ENCODE measurements at regions not wholly inside any gene's neighbourhood (a gene's known extent, or its start where the extent isn't known, plus 50 kb on each side); places are given as distances from the start of the nearest gene placed in this dataset.

- H3K27ac Mint-ChIP-seq = no peak overlapping the region
- no peaks in the 10 kb centered on the region for H3K36me3 Mint-ChIP-seq (ENCODE audit: low read depth)
- no peaks in the 10 kb centered on the region for H3K4me1 Mint-ChIP-seq
- ATAC-seq (ENCODE audit: low read depth) (no peak), DNase-seq (no peak)
- H3K9me3 Mint-ChIP-seq = no peaks in the 10 kb centered on the region
- TF ChIP-seq CTCF (IDR thresholded peaks at IDR 0.05) = no peak
- no peaks in the 10 kb centered on the region for H3K27me3 Mint-ChIP-seq
- intact Hi-C loops (cut with micrococcal nuclease) = no loop called here
- ChIA-PET POLR2A (no interaction called here), CTCF (no interaction called here)
- H3K4me3 Mint-ChIP-seq = no peak overlapping the region
These were observed 168.5 kb upstream of the GLI2 start for GRCh38 chr2:120567128-120567527.

- no peak for TF ChIP-seq CTCF (IDR thresholded peaks at IDR 0.05)
- no peak for ATAC-seq (ENCODE audit: low read depth)
- CTCF ChIA-PET = no interaction called here
- Mint-ChIP-seq H3K27me3 (no peaks in the 10 kb centered on the region), H3K4me1 (no peaks in the 10 kb centered on the region), H3K9me3 (no peaks in the 10 kb centered on the region), H3K4me3 (no peak overlapping the region), H3K36me3 (ENCODE audit: low read depth) (no peaks in the 10 kb centered on the region), H3K27ac (no peak overlapping the region)
- POLR2A ChIA-PET = no interaction called here
- intact Hi-C loops (cut with micrococcal nuclease) = no loop called here
- DNase-seq = no peak
These were observed 167.3 kb upstream of the GLI2 start for GRCh38 chr2:120568089-120568974.

- Mint-ChIP-seq H3K27ac (no peak overlapping the region), H3K9me3 (no peaks in the 10 kb centered on the region), H3K27me3 (no peaks in the 10 kb centered on the region), H3K4me1 (no peaks in the 10 kb centered on the region), H3K36me3 (ENCODE audit: low read depth) (no peaks in the 10 kb centered on the region), H3K4me3 (no peak overlapping the region)
- ChIA-PET POLR2A (no interaction called here), CTCF (no interaction called here)
- no peak for DNase-seq
- intact Hi-C loops (cut with micrococcal nuclease) = no loop called here
- TF ChIP-seq CTCF (IDR thresholded peaks at IDR 0.05) = no peak
- no peak for ATAC-seq (ENCODE audit: low read depth)
These were observed 166.7 kb upstream of the GLI2 start for GRCh38 chr2:120568975-120569268.

- ATAC-seq (ENCODE audit: low read depth) (no peak), DNase-seq (no peak)
- no peaks in the 10 kb centered on the region for H3K4me1 Mint-ChIP-seq
- CTCF ChIA-PET = no interaction called here
- no peak overlapping the region for H3K4me3 Mint-ChIP-seq
- H3K36me3 Mint-ChIP-seq (ENCODE audit: low read depth) = no peaks in the 10 kb centered on the region
- no peak overlapping the region for H3K27ac Mint-ChIP-seq
- intact Hi-C loops (cut with micrococcal nuclease) = no loop called here
- TF ChIP-seq CTCF (IDR thresholded peaks at IDR 0.05) = no peak
- H3K9me3 Mint-ChIP-seq = no peaks in the 10 kb centered on the region
- POLR2A ChIA-PET = no interaction called here
- H3K27me3 Mint-ChIP-seq = peaks cover 1% of the 10 kb centered on the region
These were observed 165.7 kb upstream of the GLI2 start for GRCh38 chr2:120570001-120570400.

- Mint-ChIP-seq H3K9me3 (no peaks in the 10 kb centered on the region), H3K27ac (no peak overlapping the region), H3K36me3 (ENCODE audit: low read depth) (no peaks in the 10 kb centered on the region), H3K4me3 (no peak overlapping the region), H3K27me3 (peaks cover 3% of the 10 kb centered on the region), H3K4me1 (no peaks in the 10 kb centered on the region)
- POLR2A ChIA-PET = no interaction called here
- TF ChIP-seq CTCF (IDR thresholded peaks at IDR 0.05) = no peak
- CTCF ChIA-PET = no interaction called here
- intact Hi-C loops (cut with micrococcal nuclease) = no loop called here
- no peak for DNase-seq
- ATAC-seq (ENCODE audit: low read depth) = no peak
These were observed 165.1 kb upstream of the GLI2 start for GRCh38 chr2:120570546-120570945.

Data from activated B cell treated with CpG ODN at 0.5 μM for 24 hours (primary cell).